Transverse colon (tissue), 4 donors: ENCODE measurements at regions not wholly inside any gene's neighbourhood (a gene's known extent, or its start where the extent isn't known, plus 50 kb on each side); places are given as distances from the start of the nearest gene placed in this dataset.

Experiments used
- DNase-seq: peaks from one replicate; pipeline ENCODE4 v3.0.0-alpha.2; 2019
- H3K27ac ChIP-seq, 4 donors: fragments of 200-600 bp; sonication (generic); 2 replicates each; pipeline ENCODE4 v1.5.1; 2016 to 2018; ENCODE audit warnings: inconsistent platforms in 4 of 4
- H3K27me3 ChIP-seq: fragments of 200-600 bp; sonication (generic); 2 replicates; pipeline ENCODE4 v1.5.1; 2017; ENCODE audit warnings: inconsistent platforms
- H3K36me3 ChIP-seq, 4 donors: fragments of 200-600 bp; sonication (generic); 2 replicates each; pipeline ENCODE4 v1.5.1; 2017 to 2019; ENCODE audit warnings: inconsistent platforms in 4 of 4
- H3K4me1 ChIP-seq, 4 donors: fragments of 200-600 bp; sonication (generic); 2 replicates each; pipeline ENCODE4 v1.5.1; 2017 to 2020; ENCODE audit warnings: inconsistent platforms in 4 of 4
- H3K4me3 ChIP-seq, 4 donors: fragments of 200-600 bp; sonication (generic); 1 replicate in 1 of 4; 2 replicates in 3 of 4; pipeline versions ENCODE4 v1.5.1 to v1.6.1; 2017 to 2019; ENCODE audit warnings: inconsistent platforms in 4 of 4
- H3K9me3 ChIP-seq, 2 donors: fragments of 200-600 bp; sonication (generic); 2 replicates each; pipeline ENCODE4 v1.5.1; 2017 to 2019; ENCODE audit warnings: inconsistent platforms in 2 of 2
- CTCF ChIP-seq, 5 experiments: fragments of 200-600 bp in 3 of 5; fragments of 450-650 bp in 2 of 5; sonication (generic) in 3 of 5; IDR thresholded peaks; 1 replicate in 2 of 5; 2 replicates in 3 of 5; pipeline ENCODE4 v1.5.1; 2016 to 2017; ENCODE audit warnings: antibody characterized with exemption in 5 of 5, inconsistent platforms in 3 of 5, mild to moderate bottlenecking in 2 of 5, moderate library complexity in 1 of 5
- EP300 ChIP-seq: sonication (generic); formaldehyde crosslinking; IDR thresholded peaks from one replicate; pipeline ENCODE4 v1.6.1; 2017; ENCODE audit warnings: antibody characterized with exemption, low read depth
- POLR2A ChIP-seq: fragments of 450-650 bp; IDR thresholded peaks from one replicate; pipeline ENCODE4 v1.6.1; 2016; ENCODE audit warnings: antibody characterized with exemption, mild to moderate bottlenecking, moderate library complexity
- POLR2AphosphoS5 ChIP-seq, 3 donors: sonication (generic); formaldehyde crosslinking; IDR thresholded peaks; one replicate each; pipeline ENCODE4 v1.6.1; 2016; ENCODE audit warnings: antibody characterized with exemption in 3 of 3
- WGBS, 2 donors: methylation state at CpG; one replicate each; pipeline ENCODE4 v1.1.5; 2018; ENCODE audit warnings: low coverage in 1 of 2; 5-methylcytosine and 5-hydroxymethylcytosine counted together
- in situ Hi-C, 4 donors: fragments of 200-750 bp; cut with MboI; loops; one replicate each; pipeline versions ENCODE4 v1.15.0 to v1.15.1; 2017; ENCODE audit warnings: low sequenced_read_pairs in 3 of 4, low pct_ligation_motif_present in 1 of 4, low pct_unique_long_range_greater_than_20kb in 1 of 4
- intact Hi-C: fragments of 100-400 bp; cut with DNase I; formaldehyde crosslinking; loops from one replicate; pipeline ENCODE4 v1.15.1; 2023; ENCODE audit warnings: low total_unique reads

- in situ Hi-C loops = no loop called here
Measured at GRCh38 chr5:10854506-10855277, 93.7 kb upstream of the DAP start.

GRCh38 chr5:10853154-10853553 is 92.1 kb upstream of the DAP start:
- intact Hi-C loops = no loop called here
- Histone ChIP-seq H3K4me3 (no peak overlapping the region), H3K27ac (no peak overlapping the region), H3K36me3 (no peaks in the 10 kb centered on the region), H3K9me3 (no peaks in the 10 kb centered on the region), H3K27me3 (peaks cover 6% of the 10 kb centered on the region), H3K4me1 (peaks cover 0 to 21% (median 3%) of the 10 kb centered on the region in 4 donors)
- in situ Hi-C loops = no loop called here
- no peak for DNase-seq
- TF ChIP-seq POLR2AphosphoS5 (IDR thresholded peaks at IDR 0.05) (no peak), CTCF (IDR thresholded peaks at IDR 0.05) (no peak), POLR2A (no peak), EP300 (no peak)
- whole genome bisulfite sequencing, 2 donors = 65 to 69% methylated on average over 2 to 3 of the region's 3 CpGs

More at GRCh38 chr5:10854506-10855277, 93.7 kb upstream of the DAP start:
- peak; percentile 37 for DNase-seq
- no peak overlapping the region for H3K4me3 ChIP-seq
- no peaks in the 10 kb centered on the region for H3K36me3 ChIP-seq
- intact Hi-C loops = no loop called here
- H3K27ac ChIP-seq = no peak overlapping the region
- H3K4me1 ChIP-seq = peaks cover 0 to 21% (median 3%) of the 10 kb centered on the region in 4 donors
- peaks cover 13% of the 10 kb centered on the region for H3K27me3 ChIP-seq
- WGBS, 2 donors = 74% methylated on average over 4 of the region's 4 CpGs; no CpG with 5 or more reads in 1 of the 2 donors
- TF ChIP-seq POLR2AphosphoS5 (IDR thresholded peaks at IDR 0.05) (no peak), EP300 (no peak), POLR2A (no peak), CTCF (IDR thresholded peaks at IDR 0.05) (no peak)
- H3K9me3 ChIP-seq = no peaks in the 10 kb centered on the region

DNA sequence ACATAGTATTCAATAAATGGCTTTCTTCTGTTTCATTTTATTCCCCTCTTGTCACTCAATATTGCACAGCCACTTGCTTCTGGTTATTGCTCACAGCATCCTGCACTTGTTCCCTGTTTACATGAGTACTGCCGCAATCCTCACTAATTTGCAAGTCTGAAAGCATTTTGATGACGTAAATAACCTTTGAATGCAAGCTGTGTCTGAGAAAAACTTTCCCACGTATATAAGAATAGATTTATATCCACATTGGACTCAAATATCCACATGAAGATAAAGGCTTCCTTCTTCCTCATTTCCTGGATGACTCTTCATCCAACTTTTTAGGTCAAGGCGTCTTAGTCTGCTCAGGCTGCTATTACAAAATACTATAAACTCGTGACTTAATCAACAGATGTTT is 88.2 kb upstream of the DAP start:
- intact Hi-C loops (no loop called here), in situ Hi-C loops (no loop called here)
- H3K27me3 ChIP-seq = no peaks in the 10 kb centered on the region
- H3K4me3 ChIP-seq = no peak overlapping the region
- H3K27ac ChIP-seq = no peak overlapping the region
- H3K4me1 ChIP-seq = peaks cover 0 to 3% (median 1%) of the 10 kb centered on the region in 4 donors
- TF ChIP-seq POLR2A (no peak), POLR2AphosphoS5 (IDR thresholded peaks at IDR 0.05) (no peak), CTCF (IDR thresholded peaks at IDR 0.05) (no peak), EP300 (no peak)
- no peak for DNase-seq
- H3K36me3 ChIP-seq = no peaks in the 10 kb centered on the region
- H3K9me3 ChIP-seq = no peaks in the 10 kb centered on the region
- WGBS, 2 donors = 61 to 64% methylated on average over 5 of the region's 5 CpGs

DNA sequence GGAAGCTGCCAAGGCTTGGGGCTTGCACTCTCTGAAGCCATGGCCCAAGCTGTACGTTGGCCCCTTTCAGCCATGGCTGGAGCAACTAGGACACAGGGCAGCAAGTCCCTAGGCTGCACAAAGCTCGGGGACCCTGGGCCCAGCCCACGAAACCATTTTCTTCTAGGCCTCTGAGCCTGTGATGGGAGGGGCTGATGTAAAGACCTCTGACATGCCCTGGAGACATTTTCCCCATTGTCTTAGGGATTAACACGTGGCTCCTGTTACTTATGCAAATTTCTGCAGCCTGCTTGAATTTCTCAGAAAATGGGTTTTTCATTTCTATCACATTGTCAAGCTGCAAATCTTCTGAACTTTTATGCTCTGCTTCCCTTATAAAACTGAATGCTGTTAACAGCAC is 83.0 kb upstream of the DAP start:
- Histone ChIP-seq H3K27me3 (no peaks in the 10 kb centered on the region), H3K4me3 (no peak overlapping the region), H3K4me1 (no peaks in the 10 kb centered on the region), H3K36me3 (no peaks in the 10 kb centered on the region), H3K27ac (no peak overlapping the region), H3K9me3 (no peaks in the 10 kb centered on the region)
- no peak for DNase-seq
- TF ChIP-seq EP300 (no peak), POLR2A (no peak), POLR2AphosphoS5 (IDR thresholded peaks at IDR 0.05) (no peak), CTCF (IDR thresholded peaks at IDR 0.05) (no peak)
- intact Hi-C loops = no loop called here
- in situ Hi-C loops = no loop called here
- 74% methylated on average over 4 of the region's 4 CpGs; no CpG with 5 or more reads in 1 of the 2 donors for WGBS, 2 donors
